Activated T-helper 1 cell treated with anti-CD3 and anti-CD28 coated beads, Interleukin-12 subunit alpha, Interleukin-12 subunit beta, Interleukin-2, Interleukin-4 antibody, amounts not matched to agents 30 ng/mL and 10 ng/mL and 1 ng/mL, durations not matched to agents 14 hours and 24 hours and 36 hours (primary cell): ENCODE measurements at regions not wholly inside any gene's neighbourhood (a gene's known extent, or its start where the extent isn't known, plus 50 kb on each side); places are given as distances from the start of the nearest gene placed in this dataset.

Experiments
- DNase-seq: peaks from one replicate; pipeline ENCODE4 v3.0.0; 2021; ENCODE audit warnings: low spot score
- H3K27ac Mint-ChIP-seq: one replicate; pipeline ENCODE4 v1.8.0; 2021; ENCODE audit warnings: mild to moderate bottlenecking, mixed read lengths
- H3K27me3 Mint-ChIP-seq: one replicate; pipeline ENCODE4 v1.8.0; 2022; ENCODE audit warnings: mild to moderate bottlenecking, moderate library complexity, mixed read lengths; ENCODE audit not compliant: insufficient read depth
- H3K36me3 Mint-ChIP-seq: one replicate; pipeline ENCODE4 v1.8.0; 2021; ENCODE audit warnings: low read depth, mixed read lengths
- H3K4me1 Mint-ChIP-seq: one replicate; pipeline ENCODE4 v1.8.0; 2021; ENCODE audit warnings: low read depth, mixed read lengths
- H3K4me3 Mint-ChIP-seq: one replicate; pipeline ENCODE4 v1.8.0; 2021; ENCODE audit warnings: mild to moderate bottlenecking, moderate library complexity, mixed read lengths
- H3K9me3 Mint-ChIP-seq: one replicate; pipeline ENCODE4 v1.8.0; 2021; ENCODE audit warnings: mixed read lengths
- intact Hi-C: fragments of 100-400 bp; cut with micrococcal nuclease; formaldehyde crosslinking; loops from one replicate; pipeline ENCODE4 v1.15.1; 2024

DNA sequence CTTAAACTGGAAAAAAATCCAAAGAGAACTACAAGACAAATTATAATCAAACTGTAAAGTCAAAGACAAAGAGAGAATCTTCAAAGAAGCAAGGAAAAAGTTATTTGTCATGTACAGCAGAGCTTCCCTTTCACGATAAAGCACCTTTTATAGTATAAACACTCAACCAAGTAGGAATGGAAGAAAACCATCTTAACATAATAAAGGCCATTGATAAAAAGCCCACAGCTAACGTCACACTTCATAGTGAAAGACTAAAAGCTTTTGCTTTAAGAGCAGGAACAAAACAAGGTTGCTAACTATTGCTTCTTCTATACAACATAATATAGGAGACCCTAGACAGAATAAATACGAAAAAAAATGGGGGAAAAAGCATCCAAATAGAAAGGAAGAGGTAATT is 595.7 kb upstream of the POU3F4 start:
- Mint-ChIP-seq H3K27ac (no peak overlapping the region), H3K9me3 (no peaks in the 10 kb centered on the region), H3K27me3 (no peaks in the 10 kb centered on the region), H3K4me1 (no peaks in the 10 kb centered on the region), H3K36me3 (no peaks in the 10 kb centered on the region), H3K4me3 (no peak overlapping the region)
- intact Hi-C loops: no loop called here
- no peak for DNase-seq

DNA sequence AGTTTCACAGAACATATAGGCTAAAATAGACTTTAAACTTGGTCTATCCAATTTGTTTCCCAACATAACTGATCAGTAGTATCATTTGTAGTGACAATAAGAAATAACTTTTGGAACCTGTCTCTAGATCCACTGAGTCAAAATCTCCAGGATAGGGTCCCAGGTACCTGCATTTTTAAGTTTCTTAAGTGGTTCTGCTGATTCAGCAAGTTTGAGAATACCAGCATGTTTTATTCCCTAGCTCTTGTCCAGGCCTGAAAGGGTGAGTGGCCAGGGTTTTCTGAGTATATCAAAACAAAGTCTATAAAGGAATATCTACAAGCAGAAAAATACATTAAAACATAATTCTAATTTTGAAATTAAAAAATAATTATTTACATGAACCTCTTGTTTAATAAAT is 573.1 kb upstream of the POU3F4 start:
- Mint-ChIP-seq H3K9me3 (no peaks in the 10 kb centered on the region), H3K4me1 (no peaks in the 10 kb centered on the region), H3K4me3 (no peak overlapping the region), H3K27me3 (no peaks in the 10 kb centered on the region), H3K36me3 (no peaks in the 10 kb centered on the region), H3K27ac (no peak overlapping the region)
- DNase-seq: no peak
- intact Hi-C loops: no loop called here

DNA sequence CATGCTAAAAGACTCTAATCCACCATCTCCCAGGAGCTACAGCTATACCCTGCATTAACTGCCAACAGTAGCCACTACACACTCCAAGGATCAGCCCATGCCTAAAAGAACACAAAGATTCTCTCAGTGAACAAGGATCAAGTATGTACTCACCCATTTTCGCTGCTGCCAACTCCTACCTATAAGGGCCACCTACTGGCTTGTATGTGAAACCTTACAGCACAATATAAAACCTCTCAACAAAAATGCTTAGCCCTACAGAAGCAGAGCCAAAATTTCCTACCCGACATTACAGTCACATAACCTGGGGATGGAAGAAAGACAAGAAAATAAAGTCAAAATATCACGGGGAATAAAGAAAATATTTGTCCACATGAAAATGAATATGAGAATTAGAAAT is 562.8 kb upstream of the POU3F4 start:
- Mint-ChIP-seq H3K27me3 (no peaks in the 10 kb centered on the region), H3K4me1 (no peaks in the 10 kb centered on the region), H3K4me3 (no peak overlapping the region), H3K36me3 (no peaks in the 10 kb centered on the region), H3K9me3 (no peaks in the 10 kb centered on the region), H3K27ac (no peak overlapping the region)
- DNase-seq: no peak
- intact Hi-C loops: no loop called here

DNA sequence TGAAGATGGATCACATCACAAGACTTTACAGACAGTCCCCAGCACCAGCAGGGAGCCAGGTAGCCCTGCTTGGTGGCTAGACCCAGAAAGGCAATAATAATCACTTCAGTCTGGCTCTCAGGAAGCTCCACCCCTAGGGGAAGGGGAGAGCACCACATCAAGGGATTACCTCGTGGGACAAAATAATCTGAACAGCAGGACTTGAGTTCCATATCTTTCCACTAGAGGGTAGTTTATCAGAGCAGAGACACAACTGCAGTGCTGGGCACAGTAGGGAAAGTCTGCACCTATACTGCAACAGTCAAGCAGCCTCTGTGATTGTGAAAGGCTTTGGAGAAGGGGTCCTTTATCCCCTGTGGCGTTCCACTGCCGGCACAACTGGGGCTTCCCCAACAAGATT is 547.0 kb upstream of the POU3F4 start:
- intact Hi-C loops: no loop called here
- Mint-ChIP-seq H3K27me3 (no peaks in the 10 kb centered on the region), H3K4me3 (no peak overlapping the region)

DNA sequence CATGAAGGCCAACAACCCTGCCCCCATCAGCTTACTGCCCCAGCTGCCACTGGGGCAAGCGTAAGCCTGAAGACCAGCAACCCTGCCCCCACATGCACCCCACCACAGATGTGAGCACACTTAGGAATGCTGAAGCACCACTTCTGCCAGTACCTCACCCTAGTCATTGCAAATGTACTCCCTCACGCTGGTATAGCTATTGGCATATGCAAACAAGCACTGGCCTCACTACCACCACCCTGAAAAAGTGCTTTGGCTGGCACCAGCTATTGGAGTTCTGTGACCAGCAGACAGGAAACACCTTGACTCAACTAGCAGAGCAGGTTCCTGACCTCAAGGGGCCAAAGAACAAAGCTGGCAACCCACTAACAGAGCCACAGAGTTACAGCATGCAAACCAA is 534.4 kb upstream of the POU3F4 start:
- no peaks in the 10 kb centered on the region for H3K36me3 Mint-ChIP-seq
- H3K4me1 Mint-ChIP-seq: no peaks in the 10 kb centered on the region
- no peak for DNase-seq
- no peak overlapping the region for H3K4me3 Mint-ChIP-seq
- intact Hi-C loops: no loop called here
- no peak overlapping the region for H3K27ac Mint-ChIP-seq
- no peaks in the 10 kb centered on the region for H3K27me3 Mint-ChIP-seq
- no peaks in the 10 kb centered on the region for H3K9me3 Mint-ChIP-seq

More for the DNA sequence above, 547.0 kb upstream of the POU3F4 start:
- no peak overlapping the region for H3K27ac Mint-ChIP-seq
- H3K4me1 Mint-ChIP-seq: no peaks in the 10 kb centered on the region
- H3K9me3 Mint-ChIP-seq: no peaks in the 10 kb centered on the region
- no peak for DNase-seq
- no peaks in the 10 kb centered on the region for H3K36me3 Mint-ChIP-seq

DNA sequence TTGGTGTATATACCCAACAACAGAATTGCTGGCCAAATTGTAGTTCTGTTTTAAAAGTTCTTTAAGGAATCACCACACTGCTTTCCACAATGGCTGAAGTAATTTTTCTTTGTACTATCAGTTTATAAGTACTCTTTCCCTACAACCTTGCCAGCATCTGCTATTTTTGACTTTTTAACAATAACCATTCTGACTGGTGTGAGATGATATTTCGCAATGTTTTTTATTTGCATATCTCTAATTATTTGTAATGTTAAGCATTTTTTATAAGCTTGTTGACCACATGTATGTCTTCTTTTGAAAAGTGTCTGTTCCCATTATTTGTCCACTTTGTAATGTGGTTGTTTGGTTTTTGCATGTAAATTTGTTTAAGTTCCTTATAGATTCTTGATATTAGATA is 509.9 kb upstream of the POU3F4 start:
- no peaks in the 10 kb centered on the region for H3K4me1 Mint-ChIP-seq
- H3K9me3 Mint-ChIP-seq: peaks cover 4% of the 10 kb centered on the region
- DNase-seq: no peak
- H3K4me3 Mint-ChIP-seq: no peak overlapping the region
- intact Hi-C loops: no loop called here
- no peaks in the 10 kb centered on the region for H3K36me3 Mint-ChIP-seq
- no peaks in the 10 kb centered on the region for H3K27me3 Mint-ChIP-seq
- no peak overlapping the region for H3K27ac Mint-ChIP-seq

DNA sequence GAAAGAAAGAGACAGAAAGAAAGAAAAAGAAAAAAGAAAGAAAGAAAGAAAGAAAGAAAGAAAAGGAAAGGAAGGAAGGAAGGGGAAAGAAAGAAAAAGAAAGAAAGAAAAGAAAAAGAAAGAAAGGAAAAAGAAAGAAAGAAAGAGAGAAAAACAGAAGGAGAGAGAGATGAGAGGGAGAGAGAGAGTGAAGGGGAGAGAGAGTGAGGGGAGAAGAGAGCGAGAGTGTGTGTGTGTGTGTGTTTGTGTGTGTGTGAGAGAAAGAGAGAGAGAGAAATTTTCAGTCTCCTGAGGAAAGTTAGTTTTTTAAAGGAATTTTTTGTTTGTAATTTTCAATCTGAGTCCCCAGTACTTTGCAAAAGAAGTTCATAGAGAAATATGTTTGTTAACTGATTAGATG is 504.1 kb upstream of the POU3F4 start:
- Mint-ChIP-seq H3K27me3 (no peaks in the 10 kb centered on the region), H3K27ac (no peak overlapping the region), H3K9me3 (no peaks in the 10 kb centered on the region), H3K4me1 (no peaks in the 10 kb centered on the region), H3K4me3 (no peak overlapping the region), H3K36me3 (no peaks in the 10 kb centered on the region)
- DNase-seq: no peak
- intact Hi-C loops: no loop called here

DNA sequence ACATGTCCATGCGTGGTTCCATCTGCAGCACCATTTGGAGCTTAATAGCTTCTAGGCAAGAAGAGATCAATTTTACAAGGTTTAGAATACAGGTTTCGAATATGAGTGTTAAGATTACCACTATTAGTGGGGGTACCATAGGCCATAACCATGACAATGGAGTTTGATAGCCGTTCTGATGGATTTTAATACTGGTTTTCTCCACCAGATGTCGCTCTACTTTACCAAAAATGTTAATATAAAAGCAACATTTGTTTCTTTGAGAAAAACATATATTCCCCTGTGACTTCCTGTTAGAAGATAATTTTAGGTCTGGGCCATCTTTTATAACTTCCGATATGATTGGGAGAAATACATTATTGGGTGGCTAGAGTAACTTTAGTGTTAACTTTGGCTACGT is 499.7 kb upstream of the POU3F4 start:
- no peak for DNase-seq
- H3K9me3 Mint-ChIP-seq: no peaks in the 10 kb centered on the region
- H3K4me1 Mint-ChIP-seq: no peaks in the 10 kb centered on the region
- no peak overlapping the region for H3K27ac Mint-ChIP-seq
- no peak overlapping the region for H3K4me3 Mint-ChIP-seq
- no peaks in the 10 kb centered on the region for H3K27me3 Mint-ChIP-seq
- no peaks in the 10 kb centered on the region for H3K36me3 Mint-ChIP-seq
- intact Hi-C loops: loop anchor here (2.0 kb wide), 1 partner anchor 752 kb away; no protein-coding TSS in a partner anchor

DNA sequence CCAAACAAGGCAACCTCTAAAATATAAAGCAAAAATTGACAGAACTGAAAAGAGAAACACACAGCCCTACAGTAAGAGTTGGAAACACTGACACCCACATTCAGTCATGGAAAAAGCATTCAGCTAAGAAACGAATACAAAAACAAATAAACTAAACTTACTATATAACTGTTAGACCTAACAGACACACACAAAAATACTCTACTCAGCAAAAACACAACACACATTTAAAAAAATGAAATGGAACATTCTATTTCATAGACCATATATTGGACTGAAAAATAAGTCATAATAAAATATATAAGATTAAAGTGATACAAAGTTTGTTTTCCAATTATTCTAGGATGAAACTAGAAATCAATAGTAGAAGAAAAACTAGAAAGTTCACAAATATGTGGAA is 488.8 kb upstream of the POU3F4 start:
- intact Hi-C loops: no loop called here
- H3K27ac Mint-ChIP-seq: no peak overlapping the region
- H3K4me1 Mint-ChIP-seq: no peaks in the 10 kb centered on the region
- no peaks in the 10 kb centered on the region for H3K9me3 Mint-ChIP-seq
- H3K4me3 Mint-ChIP-seq: no peak overlapping the region
- no peak for DNase-seq
- no peaks in the 10 kb centered on the region for H3K36me3 Mint-ChIP-seq
- H3K27me3 Mint-ChIP-seq: no peaks in the 10 kb centered on the region

DNA sequence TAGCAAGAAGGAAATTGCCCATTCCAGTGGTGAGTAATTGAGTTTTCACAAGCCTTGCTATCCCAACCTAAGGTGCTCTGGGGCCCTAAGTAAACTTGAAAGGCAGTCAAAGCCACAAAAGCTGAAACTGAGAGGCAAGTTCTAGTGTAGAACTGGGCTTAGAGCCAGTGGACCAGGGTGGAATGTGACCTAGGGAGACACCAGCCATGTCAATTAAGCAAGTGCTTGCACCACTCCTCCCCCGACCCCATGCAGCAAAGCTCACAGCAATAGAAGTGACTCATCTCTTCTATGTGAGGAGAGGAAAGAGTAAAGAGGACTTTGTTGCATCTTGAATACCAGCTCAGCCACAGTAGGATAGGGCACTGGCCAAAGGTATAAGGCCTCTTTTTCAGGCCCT is 486.1 kb upstream of the POU3F4 start:
- no peaks in the 10 kb centered on the region for H3K4me1 Mint-ChIP-seq
- H3K9me3 Mint-ChIP-seq: peaks cover 4% of the 10 kb centered on the region
- no peak overlapping the region for H3K4me3 Mint-ChIP-seq
- DNase-seq: no peak
- intact Hi-C loops: no loop called here
- H3K27ac Mint-ChIP-seq: no peak overlapping the region
- no peaks in the 10 kb centered on the region for H3K27me3 Mint-ChIP-seq
- H3K36me3 Mint-ChIP-seq: no peaks in the 10 kb centered on the region
